ENCODE measurements at regions not wholly inside any gene's neighbourhood (a gene's known extent, or its start where the extent isn't known, plus 50 kb on each side); places are given as distances from the start of the nearest gene placed in this dataset.

DNA sequence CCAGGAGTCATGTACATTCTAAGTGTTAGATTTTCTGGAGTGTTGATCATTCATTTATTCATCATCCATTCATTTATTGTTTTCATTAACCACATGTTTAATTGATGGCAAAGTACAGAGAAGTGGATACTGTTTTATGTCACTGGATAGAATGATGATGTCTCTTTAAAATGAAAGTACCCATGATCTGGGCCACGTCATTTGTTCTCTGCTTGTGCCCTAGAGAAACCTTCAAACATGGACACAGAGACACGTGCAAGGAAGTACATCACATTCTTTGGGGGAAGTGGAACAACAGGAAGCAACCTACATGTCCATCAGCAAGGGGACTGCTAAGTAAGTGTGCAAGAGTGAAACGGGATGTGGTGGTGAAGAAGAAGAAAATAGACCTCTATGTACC is 75.8 kb upstream of the TSHZ2 start:
- Histone ChIP-seq H3K4me2 (ENCODE audit: unreplicated experiment) (no peak overlapping the region), H2AFZ (peak overlapping the region; percentile 49), H3K27me3 (replicated peaks; ENCODE audit: insufficient read depth) (no peaks in the 10 kb centered on the region), H3K36me3 (ENCODE audit: low read depth) (no peaks in the 10 kb centered on the region), H3K27ac (no peak overlapping the region), H3K9me2 (ENCODE audit: insufficient read depth) (no peaks in the 10 kb centered on the region), H3K4me1 (ENCODE audit: insufficient read depth) (no peaks in the 10 kb centered on the region; the same call in 1 of the 2 replicates), H3K79me2 (ENCODE audit: insufficient read depth) (no peaks in the 10 kb centered on the region), H3K9ac (no peak overlapping the region), H3F3A (ENCODE audit: insufficient read depth) (no peaks in the 10 kb centered on the region), H3K9me3 (ENCODE audit: low read depth) (no peaks in the 10 kb centered on the region), H4K20me1 (ENCODE audit: insufficient read depth) (no peaks in the 10 kb centered on the region), H3K4me3 (no peak overlapping the region)
- peak; percentile 6 for DNase-seq
- in situ Hi-C loops (cut with MboI): no loop called here
- 18 to 31% methylated on average over 3 of the region's 3 CpGs for WGBS, 2 experiments (ENCODE audit: low coverage in 1 of 2, low lambda C conversion rate in 2 of 2, missing lambda C conversion rate in 2 of 2)
- TF ChIP-seq EZH2 (IDR thresholded peaks at IDR 0.05; ENCODE audit: insufficient read depth, poor library complexity, severe bottlenecking): no peak
- TF ChIP-seq EZH2phosphoT487 (IDR thresholded peaks at IDR 0.05; ENCODE audit: insufficient read depth, low read depth): no peak

DNA sequence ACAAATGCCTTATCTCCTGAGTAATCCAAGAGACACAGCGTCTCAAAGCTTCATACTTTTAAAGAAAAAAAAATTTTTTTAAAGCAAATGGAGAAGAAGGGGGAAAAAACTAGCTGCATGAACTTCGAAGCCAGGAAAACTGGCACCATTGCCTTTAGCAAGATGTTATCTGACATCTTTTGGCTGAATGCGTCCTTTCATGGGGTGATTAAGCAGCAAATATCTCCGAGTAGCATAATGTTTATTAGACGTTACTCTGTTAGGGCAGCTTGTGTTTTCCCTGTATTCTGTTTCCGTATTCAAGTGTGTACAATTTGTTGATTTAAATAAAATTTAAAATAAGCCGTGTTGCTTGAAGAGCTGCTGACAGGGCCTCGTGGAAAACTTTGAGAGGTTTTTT is 76.5 kb upstream of the TSHZ2 start:
- H3K4me3 ChIP-seq: no peak overlapping the region
- H3K4me1 ChIP-seq (ENCODE audit: insufficient read depth): no peaks in the 10 kb centered on the region; the same call in 1 of the 2 replicates
- TF ChIP-seq EZH2 (IDR thresholded peaks at IDR 0.05; ENCODE audit: insufficient read depth, poor library complexity, severe bottlenecking) (no peak), EZH2phosphoT487 (IDR thresholded peaks at IDR 0.05; ENCODE audit: insufficient read depth, low read depth) (no peak)
- no peaks in the 10 kb centered on the region for H3K9me3 ChIP-seq (ENCODE audit: low read depth)
- no peak overlapping the region for H3K27ac ChIP-seq
- 36 to 39% methylated on average over 8 of the region's 8 CpGs for WGBS, 2 experiments (ENCODE audit: low coverage in 1 of 2, low lambda C conversion rate in 2 of 2, missing lambda C conversion rate in 2 of 2)
- no peak overlapping the region for H3K4me2 ChIP-seq (ENCODE audit: unreplicated experiment)
- H2AFZ ChIP-seq: peak overlapping the region; percentile 49
- DNase-seq: peak; percentile 34
- no peaks in the 10 kb centered on the region for H3K79me2 ChIP-seq (ENCODE audit: insufficient read depth)
- H4K20me1 ChIP-seq (ENCODE audit: insufficient read depth): no peaks in the 10 kb centered on the region
- H3K27me3 ChIP-seq (replicated peaks; ENCODE audit: insufficient read depth): no peaks in the 10 kb centered on the region
- H3K36me3 ChIP-seq (ENCODE audit: low read depth): no peaks in the 10 kb centered on the region
- no peak overlapping the region for H3K9ac ChIP-seq
- H3K9me2 ChIP-seq (ENCODE audit: insufficient read depth): no peaks in the 10 kb centered on the region
- in situ Hi-C loops (cut with MboI): no loop called here
- no peaks in the 10 kb centered on the region for H3F3A ChIP-seq (ENCODE audit: insufficient read depth)

DNA sequence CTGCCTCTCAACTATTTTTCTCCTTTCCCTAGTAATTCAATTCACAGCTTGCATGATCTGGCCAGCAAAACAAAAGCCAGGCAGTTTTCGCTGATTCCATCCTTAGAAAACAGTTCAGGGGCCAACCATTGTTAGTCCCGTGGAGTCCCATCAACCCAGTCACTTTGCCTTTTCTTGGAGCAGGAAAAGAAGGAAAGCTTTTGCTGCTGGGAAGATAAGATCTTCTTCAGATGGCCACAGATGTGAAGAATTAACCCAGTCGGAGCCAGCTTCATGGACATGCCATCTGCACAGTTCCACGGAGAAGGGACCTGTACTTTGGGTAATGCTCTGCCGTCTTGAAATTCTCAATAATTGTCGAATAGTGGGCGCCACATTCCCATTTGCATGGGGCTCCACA is 76.9 kb upstream of the TSHZ2 start:
- Histone ChIP-seq H3F3A (ENCODE audit: insufficient read depth) (no peaks in the 10 kb centered on the region), H3K27me3 (replicated peaks; ENCODE audit: insufficient read depth) (no peaks in the 10 kb centered on the region), H3K9ac (no peak overlapping the region), H3K4me3 (no peak overlapping the region), H3K27ac (no peak overlapping the region), H3K9me2 (ENCODE audit: insufficient read depth) (no peaks in the 10 kb centered on the region), H4K20me1 (ENCODE audit: insufficient read depth) (no peaks in the 10 kb centered on the region), H3K4me1 (ENCODE audit: insufficient read depth) (no peaks in the 10 kb centered on the region; the same call in 1 of the 2 replicates), H3K36me3 (ENCODE audit: low read depth) (no peaks in the 10 kb centered on the region), H3K9me3 (ENCODE audit: low read depth) (no peaks in the 10 kb centered on the region), H3K4me2 (ENCODE audit: unreplicated experiment) (no peak overlapping the region), H3K79me2 (ENCODE audit: insufficient read depth) (no peaks in the 10 kb centered on the region), H2AFZ (peak overlapping the region; percentile 49; the same call in 1 of the 2 replicates)
- 68 to 75% methylated on average over 7 of the region's 7 CpGs for WGBS, 2 experiments (ENCODE audit: low coverage in 1 of 2, low lambda C conversion rate in 2 of 2, missing lambda C conversion rate in 2 of 2)
- in situ Hi-C loops (cut with MboI): no loop called here
- DNase-seq: no peak
- no peak for TF ChIP-seq EZH2phosphoT487 (IDR thresholded peaks at IDR 0.05; ENCODE audit: insufficient read depth, low read depth)
- no peak for TF ChIP-seq EZH2 (IDR thresholded peaks at IDR 0.05; ENCODE audit: insufficient read depth, poor library complexity, severe bottlenecking)

DNA sequence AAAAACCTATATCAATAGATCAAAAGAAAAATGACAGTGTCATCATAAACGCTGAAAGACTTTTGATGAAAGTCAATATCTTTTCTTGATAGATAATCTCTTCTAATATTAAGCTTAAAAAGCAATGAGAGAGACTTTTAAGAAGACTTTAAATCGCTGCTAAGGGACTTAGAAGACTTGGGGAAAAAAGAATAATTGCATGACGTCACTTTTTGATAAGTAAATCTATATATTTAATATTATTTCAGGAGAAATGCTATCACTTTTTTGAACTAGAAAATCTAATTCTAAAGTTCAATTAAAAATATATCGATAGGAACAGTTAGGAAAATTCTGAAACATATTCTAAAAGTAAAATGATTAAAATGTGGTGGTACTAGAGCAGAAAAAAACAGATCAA is 78.7 kb upstream of the TSHZ2 start:
- TF ChIP-seq EZH2phosphoT487 (IDR thresholded peaks at IDR 0.05; ENCODE audit: insufficient read depth, low read depth): no peak
- no peak for TF ChIP-seq EZH2 (IDR thresholded peaks at IDR 0.05; ENCODE audit: insufficient read depth, poor library complexity, severe bottlenecking)

GRCh38 chr20:52892023-52892422 is 80.1 kb upstream of the TSHZ2 start:
- WGBS, 2 experiments (ENCODE audit: low coverage in 1 of 2, low lambda C conversion rate in 2 of 2, missing lambda C conversion rate in 2 of 2): 66 to 71% methylated on average over 2 of the region's 2 CpGs
- no peaks in the 10 kb centered on the region for H3K9me2 ChIP-seq (ENCODE audit: insufficient read depth)
- H3K79me2 ChIP-seq (ENCODE audit: insufficient read depth): no peaks in the 10 kb centered on the region
- H3K9ac ChIP-seq: no peak overlapping the region
- TF ChIP-seq EZH2 (IDR thresholded peaks at IDR 0.05; ENCODE audit: insufficient read depth, poor library complexity, severe bottlenecking) (no peak), EZH2phosphoT487 (IDR thresholded peaks at IDR 0.05; ENCODE audit: insufficient read depth, low read depth) (no peak)
- H3K9me3 ChIP-seq (ENCODE audit: low read depth): no peaks in the 10 kb centered on the region
- no peaks in the 10 kb centered on the region; the same call in 1 of the 2 replicates for H3K4me1 ChIP-seq (ENCODE audit: insufficient read depth)
- no peak for DNase-seq
- H3F3A ChIP-seq (ENCODE audit: insufficient read depth): no peaks in the 10 kb centered on the region
- H3K4me3 ChIP-seq: no peak overlapping the region
- no peak overlapping the region for H3K4me2 ChIP-seq (ENCODE audit: unreplicated experiment)
- H3K36me3 ChIP-seq (ENCODE audit: low read depth): no peaks in the 10 kb centered on the region
- H2AFZ ChIP-seq: no peak overlapping the region
- in situ Hi-C loops (cut with MboI): no loop called here
- H3K27me3 ChIP-seq (replicated peaks; ENCODE audit: insufficient read depth): no peaks in the 10 kb centered on the region
- H4K20me1 ChIP-seq (ENCODE audit: insufficient read depth): no peaks in the 10 kb centered on the region
- H3K27ac ChIP-seq: no peak overlapping the region

More for the DNA sequence above, 78.7 kb upstream of the TSHZ2 start:
- 82% methylated on average over 4 of the region's 4 CpGs for WGBS, 2 experiments (ENCODE audit: low coverage in 1 of 2, low lambda C conversion rate in 2 of 2, missing lambda C conversion rate in 2 of 2)
- Histone ChIP-seq H3K9ac (no peak overlapping the region), H3K4me1 (ENCODE audit: insufficient read depth) (no peaks in the 10 kb centered on the region; the same call in 1 of the 2 replicates), H3K36me3 (ENCODE audit: low read depth) (no peaks in the 10 kb centered on the region), H3K4me3 (no peak overlapping the region), H3K27me3 (replicated peaks; ENCODE audit: insufficient read depth) (no peaks in the 10 kb centered on the region), H3K4me2 (ENCODE audit: unreplicated experiment) (no peak overlapping the region), H3K9me3 (ENCODE audit: low read depth) (no peaks in the 10 kb centered on the region), H3F3A (ENCODE audit: insufficient read depth) (no peaks in the 10 kb centered on the region), H3K9me2 (ENCODE audit: insufficient read depth) (no peaks in the 10 kb centered on the region), H4K20me1 (ENCODE audit: insufficient read depth) (no peaks in the 10 kb centered on the region), H3K27ac (no peak overlapping the region), H2AFZ (no peak overlapping the region), H3K79me2 (ENCODE audit: insufficient read depth) (no peaks in the 10 kb centered on the region)
- DNase-seq: no peak
- in situ Hi-C loops (cut with MboI): no loop called here
